ENCODE measurements at regions not wholly inside any gene's neighbourhood (a gene's known extent, or its start where the extent isn't known, plus 50 kb on each side); places are given as distances from the start of the nearest gene placed in this dataset.
"Not testable (repeated sequence)": the region's sequence is repeated elsewhere in the genome, so short reads cannot be mapped to it uniquely, and the experiment has no call there.

GRCh38 chr4:18103876-18104605, 82.5 kb upstream of the LCORL start:
- WGBS, 4 donors, result 66 to 71% (median 68%) methylated on average over 3 of the region's 3 CpGs
- ATAC-seq (no peak), DNase-seq (no peak)
- Histone ChIP-seq H3K9me3 (no peaks in the 10 kb centered on the region), H3K4me3 (no peak overlapping the region), H3K4me1 (peaks cover 0 to 5% (median 0%) of the 10 kb centered on the region in 12 donors), H3K36me3 (no peaks in the 10 kb centered on the region), H3K27me3 (peaks cover 0 to 3% (median 0%) of the 10 kb centered on the region in 9 donors), H3K27ac (no peak overlapping the region)
- intact Hi-C loops (cut with DNase I), result no loop called here
- TF ChIP-seq, protein P1, sequence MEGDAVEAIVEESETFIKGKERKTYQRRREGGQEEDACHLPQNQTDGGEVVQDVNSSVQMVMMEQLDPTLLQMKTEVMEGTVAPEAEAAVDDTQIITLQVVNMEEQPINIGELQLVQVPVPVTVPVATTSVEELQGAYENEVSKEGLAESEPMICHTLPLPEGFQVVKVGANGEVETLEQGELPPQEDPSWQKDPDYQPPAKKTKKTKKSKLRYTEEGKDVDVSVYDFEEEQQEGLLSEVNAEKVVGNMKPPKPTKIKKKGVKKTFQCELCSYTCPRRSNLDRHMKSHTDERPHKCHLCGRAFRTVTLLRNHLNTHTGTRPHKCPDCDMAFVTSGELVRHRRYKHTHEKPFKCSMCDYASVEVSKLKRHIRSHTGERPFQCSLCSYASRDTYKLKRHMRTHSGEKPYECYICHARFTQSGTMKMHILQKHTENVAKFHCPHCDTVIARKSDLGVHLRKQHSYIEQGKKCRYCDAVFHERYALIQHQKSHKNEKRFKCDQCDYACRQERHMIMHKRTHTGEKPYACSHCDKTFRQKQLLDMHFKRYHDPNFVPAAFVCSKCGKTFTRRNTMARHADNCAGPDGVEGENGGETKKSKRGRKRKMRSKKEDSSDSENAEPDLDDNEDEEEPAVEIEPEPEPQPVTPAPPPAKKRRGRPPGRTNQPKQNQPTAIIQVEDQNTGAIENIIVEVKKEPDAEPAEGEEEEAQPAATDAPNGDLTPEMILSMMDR (IDR thresholded peaks at IDR 0.05), result no peak
- TF ChIP-seq POLR2A (IDR thresholded peaks at IDR 0.05), result no peak

- H3K27ac ChIP-seq, result no peak overlapping the region
- ATAC-seq (no peak), DNase-seq (no peak)
- no peak overlapping the region for H3K4me3 ChIP-seq
- peaks cover 0 to 3% (median 0%) of the 10 kb centered on the region in 9 donors for H3K27me3 ChIP-seq
- intact Hi-C loops (cut with DNase I), result no loop called here
- H3K4me1 ChIP-seq, result peaks cover 0 to 3% (median 0%) of the 10 kb centered on the region in 12 donors
- no peaks in the 10 kb centered on the region for H3K36me3 ChIP-seq
- 71 to 78% (median 74%) methylated on average over 4 of the region's 4 CpGs for WGBS, 4 donors
- no peak for TF ChIP-seq POLR2A (IDR thresholded peaks at IDR 0.05)
- TF ChIP-seq, protein P1 (IDR thresholded peaks at IDR 0.05), result no peak
- no peaks in the 10 kb centered on the region for H3K9me3 ChIP-seq
Measured at GRCh38 chr4:18100657-18101056, 79.1 kb upstream of the LCORL start.

- 63 to 71% (median 67%) methylated on average over 6 of the region's 6 CpGs for WGBS, 4 donors
- DNase-seq; H3K4me3 ChIP-seq; intact Hi-C loops (cut with DNase I); H3K36me3 ChIP-seq; H3K4me1 ChIP-seq; H3K27me3 ChIP-seq; H3K27ac ChIP-seq; ATAC-seq: not testable (repeated sequence)
- peaks cover 0 to 25% (median 0%) of the 10 kb centered on the region in 12 donors for H3K9me3 ChIP-seq
Measured at GRCh38 chr4:18090447-18090846, 68.9 kb upstream of the LCORL start.

GRCh38 chr4:18082236-18082635, 60.7 kb upstream of the LCORL start:
- Histone ChIP-seq H3K27me3 (peaks cover 0 to 6% (median 0%) of the 10 kb centered on the region in 9 donors), H3K4me3 (no peak overlapping the region), H3K9me3 (peaks cover 0 to 4% (median 0%) of the 10 kb centered on the region in 12 donors), H3K27ac (no peak overlapping the region), H3K36me3 (no peaks in the 10 kb centered on the region), H3K4me1 (peaks cover 0 to 4% (median 0%) of the 10 kb centered on the region in 12 donors)
- no peak for TF ChIP-seq POLR2A (IDR thresholded peaks at IDR 0.05)
- TF ChIP-seq, protein P1 (IDR thresholded peaks at IDR 0.05), result no peak
- DNase-seq, result no peak
- no peak for ATAC-seq
- intact Hi-C loops (cut with DNase I), result no loop called here

DNA sequence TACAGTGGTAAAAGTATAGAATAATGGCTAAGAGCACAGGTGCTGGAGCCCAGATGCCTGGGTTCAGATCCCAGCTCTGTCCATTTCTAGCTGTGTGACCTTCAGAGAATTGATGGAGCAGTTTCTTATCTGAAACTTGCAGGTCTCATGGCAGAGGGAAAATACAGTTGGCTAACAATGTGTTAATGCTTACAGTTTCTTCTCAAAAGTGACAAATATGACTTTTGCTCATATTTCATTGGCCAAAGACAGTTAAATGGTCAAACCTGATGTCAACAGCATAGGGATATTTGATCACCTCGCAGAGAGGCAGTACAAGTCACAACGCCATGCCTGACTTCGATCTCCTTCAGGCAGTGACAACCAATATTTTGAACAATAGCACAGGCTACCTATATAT, 60.2 kb upstream of the LCORL start:
- WGBS, 4 donors, result 87 to 94% (median 92%) methylated on average over 3 of the region's 3 CpGs
- H3K36me3 ChIP-seq, result no peaks in the 10 kb centered on the region
- H3K4me1 ChIP-seq, result peaks cover 0 to 5% (median 0%) of the 10 kb centered on the region in 12 donors
- intact Hi-C loops (cut with DNase I), result no loop called here
- DNase-seq (no peak), ATAC-seq (no peak)
- H3K9me3 ChIP-seq, result no peaks in the 10 kb centered on the region
- H3K27me3 ChIP-seq, result peaks cover 0 to 6% (median 0%) of the 10 kb centered on the region in 9 donors
- H3K27ac ChIP-seq, result no peak overlapping the region
- TF ChIP-seq, protein P1 (IDR thresholded peaks at IDR 0.05), result no peak
- no peak for TF ChIP-seq POLR2A (IDR thresholded peaks at IDR 0.05)
- no peak overlapping the region for H3K4me3 ChIP-seq

Measured in heart left ventricle (tissue), 16 donors.